MM.1S (cell line): ENCODE measurements at regions not wholly inside any gene's neighbourhood (a gene's known extent, or its start where the extent isn't known, plus 50 kb on each side); places are given as distances from the start of the nearest gene placed in this dataset.

ENCODE experiments used
- CTCF ChIP-seq: fragments of 300-600 bp; sonication (generic); IDR thresholded peaks from 2 replicates; pipeline ENCODE4 v1.5.1; 2016; ENCODE audit warnings: antibody characterized with exemption, low read length, mixed read lengths
- EZH2 ChIP-seq: fragments of 300-600 bp; sonication (generic); optimal IDR thresholded peaks from 2 replicates; pipeline ENCODE3; 2017; ENCODE audit warnings: low read depth, mild to moderate bottlenecking, antibody characterized with exemption, low read length, mixed read lengths
- EZH2phosphoT487 ChIP-seq: fragments of 300-600 bp; sonication (generic); IDR thresholded peaks from 2 replicates; pipeline ENCODE4 v1.6.1; 2018; ENCODE audit warnings: antibody characterized with exemption, low read length

GRCh38 chr5:87729781-87730180 is 317.1 kb upstream of the CCNH start:
- no peak for TF ChIP-seq CTCF
- no peak for TF ChIP-seq EZH2phosphoT487
- no peak for TF ChIP-seq EZH2
